ENCODE measurements at regions not wholly inside any gene's neighbourhood (a gene's known extent, or its start where the extent isn't known, plus 50 kb on each side); places are given as distances from the start of the nearest gene placed in this dataset.
A peak's percentile ranks its signal among the peaks of the same experiment; 100 is the strongest.

DNA sequence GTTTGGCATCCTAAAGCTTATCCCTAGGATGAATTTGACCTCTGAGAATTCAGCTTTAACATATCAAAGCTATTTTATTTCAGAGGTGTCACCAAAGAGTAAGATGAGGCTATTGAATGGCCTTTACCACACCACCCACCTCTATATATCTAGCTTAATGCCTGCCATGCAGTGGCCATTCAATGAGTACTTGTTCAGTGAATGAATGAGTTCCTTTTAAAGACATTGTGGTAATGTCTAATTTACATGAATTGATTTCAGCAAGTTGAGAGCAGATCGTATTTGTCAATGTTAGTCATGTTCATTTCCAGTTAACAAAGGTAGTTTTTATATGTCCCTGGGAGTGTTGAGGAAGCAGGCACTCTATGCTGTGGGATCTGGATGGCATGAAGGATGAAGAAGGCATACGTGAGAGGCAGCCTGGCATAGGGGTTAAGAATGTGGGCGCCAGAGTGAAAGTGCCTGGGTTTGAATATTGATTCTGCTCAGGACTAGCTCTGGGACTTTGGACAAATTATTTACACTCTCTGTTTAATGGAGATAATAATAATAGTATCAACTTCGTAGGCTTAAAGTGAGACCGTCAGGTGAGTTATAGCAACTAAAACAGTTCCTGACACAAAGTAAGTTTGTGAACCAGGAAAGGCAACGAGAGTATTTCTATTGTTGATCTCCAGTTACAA is 434.1 kb upstream of the CHST9 start:
- H3K27ac Mint-ChIP-seq, result no peak overlapping the region
- DNase-seq (no peak), ATAC-seq (no peak)
- POLR2A ChIA-PET, result no interaction called here
- H3K4me1 Mint-ChIP-seq, result peaks cover 0 to 2% (median 0%) of the 10 kb centered on the region in 4 donors
- no peak overlapping the region for H3K4me3 Mint-ChIP-seq
- H3K36me3 Mint-ChIP-seq, result no peaks in the 10 kb centered on the region
- no peaks in the 10 kb centered on the region for H3K27me3 Mint-ChIP-seq
- H3K9me3 Mint-ChIP-seq, result peaks cover 0 to 17% (median 2%) of the 10 kb centered on the region in 9 donors

- no peak for DNase-seq
- no peak for ATAC-seq
- Mint-ChIP-seq H3K27me3 (no peaks in the 10 kb centered on the region), H3K4me1 (peaks cover 0 to 2% (median 0%) of the 10 kb centered on the region in 4 donors), H3K4me3 (no peak overlapping the region), H3K27ac (no peak overlapping the region), H3K9me3 (peaks cover 0 to 17% (median 0%) of the 10 kb centered on the region in 9 donors), H3K36me3 (no peaks in the 10 kb centered on the region)
- POLR2A ChIA-PET, result no interaction called here
Observed at GRCh38 chr18:27616324-27616723, 431.2 kb upstream of the CHST9 start.

DNA sequence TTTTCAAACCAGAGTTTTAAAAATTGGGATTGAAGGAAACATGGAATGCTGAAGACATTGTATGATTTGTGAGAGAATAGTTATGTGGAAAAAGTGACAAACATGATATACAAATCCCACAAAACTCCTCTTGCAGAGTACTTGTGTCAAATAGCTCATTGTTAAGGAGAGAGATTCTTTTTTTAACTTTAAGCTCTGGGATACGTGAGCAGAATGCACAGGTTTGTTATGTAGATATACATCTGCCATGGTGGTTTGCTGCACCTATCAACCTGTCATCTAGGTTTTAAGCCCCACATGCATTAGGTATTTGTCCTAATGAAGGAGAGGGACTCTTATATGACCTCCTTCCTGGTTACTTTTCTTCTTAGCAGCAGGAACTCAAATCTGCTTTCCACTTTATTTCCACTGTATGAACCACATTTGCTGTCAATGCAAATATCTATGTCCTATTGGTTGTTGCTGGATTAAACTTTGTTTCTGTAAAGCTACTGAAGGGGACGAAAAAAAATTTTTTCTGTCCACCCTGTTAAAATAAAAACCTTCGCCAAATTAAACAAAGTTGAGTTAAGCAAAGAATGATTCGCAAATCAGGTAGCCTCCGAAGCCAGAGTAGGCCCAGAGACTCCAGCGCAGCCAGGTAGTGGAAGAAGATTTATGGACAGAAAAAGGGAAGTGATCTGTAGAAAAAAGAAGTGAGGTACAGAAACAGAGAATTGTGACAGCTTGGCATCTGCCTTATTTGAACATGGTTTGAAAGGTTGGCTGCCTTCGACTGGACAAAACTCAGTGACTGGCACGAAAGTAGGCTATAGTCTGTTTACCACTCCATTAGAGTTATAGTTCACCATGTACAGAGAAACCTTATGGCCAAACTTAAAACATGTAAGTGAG is 430.1 kb upstream of the CHST9 start:
- Mint-ChIP-seq H3K4me1 (peaks cover 0 to 2% (median 0%) of the 10 kb centered on the region in 4 donors), H3K9me3 (peaks cover 0 to 17% (median 0%) of the 10 kb centered on the region in 9 donors), H3K27me3 (no peaks in the 10 kb centered on the region)

GRCh38 chr18:27609221-27609620 is 424.1 kb upstream of the CHST9 start:
- DNase-seq (no peak), ATAC-seq (no peak)
- no peak overlapping the region for H3K4me3 Mint-ChIP-seq
- H3K4me1 Mint-ChIP-seq, result no peaks in the 10 kb centered on the region
- POLR2A ChIA-PET, result no interaction called here
- H3K36me3 Mint-ChIP-seq, result no peaks in the 10 kb centered on the region
- H3K9me3 Mint-ChIP-seq, result peaks cover 0 to 2% (median 0%) of the 10 kb centered on the region in 9 donors
- no peak overlapping the region for H3K27ac Mint-ChIP-seq
- peaks cover 0 to 3% (median 0%) of the 10 kb centered on the region in 5 donors for H3K27me3 Mint-ChIP-seq

More for the DNA sequence above, 430.1 kb upstream of the CHST9 start:
- Mint-ChIP-seq H3K36me3 (no peaks in the 10 kb centered on the region), H3K27ac (no peak overlapping the region), H3K4me3 (no peak overlapping the region)
- POLR2A ChIA-PET, result no interaction called here
- ATAC-seq (no peak), DNase-seq (no peak)

GRCh38 chr18:27608742-27609141 is 423.6 kb upstream of the CHST9 start:
- no peaks in the 10 kb centered on the region for H3K4me1 Mint-ChIP-seq
- no peak overlapping the region for H3K27ac Mint-ChIP-seq
- POLR2A ChIA-PET, result no interaction called here
- peaks cover 0 to 2% (median 0%) of the 10 kb centered on the region in 9 donors for H3K9me3 Mint-ChIP-seq
- ATAC-seq (no peak), DNase-seq (no peak)
- peaks cover 0 to 3% (median 0%) of the 10 kb centered on the region in 5 donors for H3K27me3 Mint-ChIP-seq
- H3K36me3 Mint-ChIP-seq, result no peaks in the 10 kb centered on the region
- no peak overlapping the region for H3K4me3 Mint-ChIP-seq

GRCh38 chr18:27608174-27608573 is 423.1 kb upstream of the CHST9 start:
- H3K4me1 Mint-ChIP-seq, result no peaks in the 10 kb centered on the region
- POLR2A ChIA-PET, result interaction anchor here (0.6 kb wide), 1 partner anchor 33 kb away, joined by 3 read pairs; no protein-coding TSS in a partner anchor
- H3K27ac Mint-ChIP-seq, result no peak overlapping the region
- peaks cover 0 to 3% (median 0%) of the 10 kb centered on the region in 5 donors for H3K27me3 Mint-ChIP-seq
- DNase-seq (no peak), ATAC-seq (no peak)
- peaks cover 0 to 2% (median 0%) of the 10 kb centered on the region in 9 donors for H3K9me3 Mint-ChIP-seq
- H3K36me3 Mint-ChIP-seq, result no peaks in the 10 kb centered on the region
- no peak overlapping the region for H3K4me3 Mint-ChIP-seq

GRCh38 chr18:27606741-27607140 is 421.6 kb upstream of the CHST9 start:
- H3K4me3 Mint-ChIP-seq, result no peak overlapping the region
- POLR2A ChIA-PET, result no interaction called here
- H3K9me3 Mint-ChIP-seq, result peaks cover 0 to 6% (median 0%) of the 10 kb centered on the region in 9 donors
- ATAC-seq, result no peak
- H3K4me1 Mint-ChIP-seq, result no peaks in the 10 kb centered on the region
- DNase-seq, result no peak
- no peak overlapping the region for H3K27ac Mint-ChIP-seq
- H3K27me3 Mint-ChIP-seq, result peaks cover 0 to 3% (median 0%) of the 10 kb centered on the region in 5 donors
- no peaks in the 10 kb centered on the region for H3K36me3 Mint-ChIP-seq

DNA sequence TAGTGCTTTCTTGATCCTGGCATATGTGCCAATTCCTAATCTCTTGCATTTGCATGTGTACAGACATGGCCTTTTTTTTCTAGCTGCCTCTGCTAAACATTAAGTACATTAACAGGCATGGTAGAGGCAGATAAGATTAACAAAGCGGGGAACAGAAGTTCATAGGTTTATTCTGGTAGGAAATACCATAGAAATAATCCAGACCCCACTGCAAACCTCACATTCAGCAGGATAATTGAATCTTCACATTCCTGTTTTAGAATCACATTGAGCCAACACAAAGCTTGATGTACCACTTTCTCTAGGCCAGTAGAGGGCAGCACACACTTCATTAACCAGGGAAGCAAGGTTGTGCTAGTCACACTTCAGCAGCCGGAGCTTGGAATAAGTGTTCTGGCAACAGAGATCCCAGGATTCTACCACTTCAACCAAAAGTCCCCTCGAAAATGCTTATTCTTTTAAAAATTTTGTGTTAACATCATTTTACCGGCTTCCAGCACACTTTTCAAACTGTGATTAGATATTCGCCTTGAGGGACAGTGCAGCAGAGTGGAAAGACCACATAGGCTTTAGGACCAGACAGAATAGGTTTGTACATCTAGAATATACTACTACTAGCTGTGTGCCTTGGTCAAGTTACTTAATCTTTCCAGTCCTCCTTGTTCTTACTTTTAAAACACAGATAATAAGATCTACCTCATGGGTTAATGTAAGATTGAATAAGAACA is 420.2 kb upstream of the CHST9 start:
- peaks cover 0 to 10% (median 0%) of the 10 kb centered on the region in 9 donors for H3K9me3 Mint-ChIP-seq
- peaks cover 0 to 3% (median 0%) of the 10 kb centered on the region in 5 donors for H3K27me3 Mint-ChIP-seq
- no peak overlapping the region for H3K4me3 Mint-ChIP-seq
- POLR2A ChIA-PET, result no interaction called here
- H3K4me1 Mint-ChIP-seq, result no peaks in the 10 kb centered on the region
- H3K27ac Mint-ChIP-seq, result no peak overlapping the region
- DNase-seq, result peak in 1 of 10 donors; percentile 5
- H3K36me3 Mint-ChIP-seq, result no peaks in the 10 kb centered on the region
- no peak for ATAC-seq

DNA sequence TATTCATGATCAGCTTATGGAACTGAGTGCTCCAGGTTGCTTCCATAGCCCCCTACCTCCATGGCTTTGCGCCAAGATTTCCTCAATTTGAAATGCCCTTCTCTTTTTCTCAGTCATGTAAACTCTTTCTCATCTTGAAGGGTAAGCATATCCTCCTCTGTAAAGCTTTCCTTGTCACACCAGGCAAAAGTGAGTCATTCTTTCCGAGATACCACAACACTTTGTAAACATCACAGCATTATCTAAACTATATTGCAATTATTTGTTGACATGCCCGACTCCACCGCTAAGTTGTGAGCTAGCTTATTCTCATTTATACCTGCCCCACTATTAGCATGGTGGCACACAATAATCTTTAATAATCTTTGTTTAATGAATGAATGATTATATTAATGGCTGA is 419.5 kb upstream of the CHST9 start:
- Mint-ChIP-seq H3K4me1 (no peaks in the 10 kb centered on the region), H3K36me3 (no peaks in the 10 kb centered on the region), H3K27ac (no peak overlapping the region), H3K9me3 (peaks cover 0 to 10% (median 0%) of the 10 kb centered on the region in 9 donors), H3K4me3 (no peak overlapping the region), H3K27me3 (peaks cover 0 to 3% (median 0%) of the 10 kb centered on the region in 5 donors)
- DNase-seq (no peak), ATAC-seq (no peak)
- POLR2A ChIA-PET, result no interaction called here

DNA sequence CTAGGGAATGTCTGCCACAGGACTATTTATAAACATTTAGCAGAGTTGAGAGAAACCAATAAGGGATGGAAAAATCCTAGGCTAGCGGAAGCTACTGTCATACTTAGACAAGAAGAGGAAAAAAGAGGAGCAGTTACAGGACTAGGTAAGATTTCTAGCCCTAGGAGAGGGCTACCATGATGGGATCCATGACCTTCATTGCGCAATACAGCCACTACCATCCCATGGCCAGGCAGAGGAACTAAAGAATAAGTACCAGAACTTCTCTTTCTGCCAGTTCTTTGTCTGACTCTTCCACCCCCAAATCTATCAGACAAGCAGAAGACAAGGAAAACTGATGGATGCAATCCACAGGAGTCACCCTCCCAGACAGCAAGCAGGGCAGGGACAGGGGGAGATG is 417.0 kb upstream of the CHST9 start:
- Mint-ChIP-seq H3K4me1 (no peaks in the 10 kb centered on the region), H3K9me3 (peaks cover 0 to 10% (median 0%) of the 10 kb centered on the region in 9 donors), H3K4me3 (no peak overlapping the region), H3K27ac (no peak overlapping the region), H3K27me3 (peaks cover 0 to 3% (median 0%) of the 10 kb centered on the region in 5 donors), H3K36me3 (no peaks in the 10 kb centered on the region)
- POLR2A ChIA-PET, result no interaction called here
- DNase-seq, result no peak
- no peak for ATAC-seq

- DNase-seq, result no peak
- no peak for ATAC-seq
- POLR2A ChIA-PET, result no interaction called here
- Mint-ChIP-seq H3K4me1 (no peaks in the 10 kb centered on the region), H3K9me3 (peaks cover 0 to 10% (median 0%) of the 10 kb centered on the region in 9 donors), H3K4me3 (no peak overlapping the region), H3K27me3 (peaks cover 0 to 3% (median 0%) of the 10 kb centered on the region in 5 donors), H3K36me3 (no peaks in the 10 kb centered on the region), H3K27ac (no peak overlapping the region)
Observed at GRCh38 chr18:27600245-27600644, 415.1 kb upstream of the CHST9 start.

DNA sequence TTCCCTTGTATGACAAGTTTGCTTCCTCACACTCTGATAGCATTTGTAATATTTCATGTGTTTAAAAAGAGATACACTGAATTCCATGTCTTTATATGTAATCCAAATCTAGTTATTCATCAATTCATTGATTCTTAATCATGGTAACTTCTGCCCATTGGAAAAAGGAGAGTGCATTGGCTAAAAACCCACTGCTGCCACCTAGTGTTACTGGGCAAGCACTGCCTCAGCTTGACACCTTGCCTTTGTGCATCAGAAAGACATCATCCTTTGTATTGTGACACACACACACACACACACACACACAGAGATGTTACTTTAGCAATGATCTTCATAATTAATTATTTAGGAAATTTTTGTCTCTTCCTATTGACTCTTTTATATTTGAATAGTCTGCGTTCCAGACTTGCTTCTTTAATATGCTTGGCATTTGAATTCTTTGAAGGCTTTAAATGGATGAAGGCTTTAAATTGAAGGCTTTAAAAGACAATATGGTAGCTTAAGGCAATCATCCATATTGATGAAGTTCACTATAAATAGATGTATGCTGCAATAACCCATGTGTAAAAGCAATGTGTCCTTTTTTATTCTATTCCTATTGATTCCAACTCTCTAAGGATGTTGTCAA is 414.2 kb upstream of the CHST9 start:
- Mint-ChIP-seq H3K36me3 (no peaks in the 10 kb centered on the region), H3K27me3 (no peaks in the 10 kb centered on the region), H3K4me1 (no peaks in the 10 kb centered on the region), H3K27ac (no peak overlapping the region), H3K9me3 (peaks cover 0 to 17% (median 2%) of the 10 kb centered on the region in 9 donors), H3K4me3 (no peak overlapping the region)
- no peak for ATAC-seq
- POLR2A ChIA-PET, result no interaction called here
- peak in 1 of 10 donors; percentile 0 for DNase-seq
